ENCODE measurements at regions not wholly inside any gene's neighbourhood (a gene's known extent, or its start where the extent isn't known, plus 50 kb on each side); places are given as distances from the start of the nearest gene placed in this dataset.

- DNase-seq (ENCODE audit: low read depth), result no peak
Observed at GRCh38 chrX:9317176-9317575, 147.7 kb upstream of the TBL1X start.

- no peak for DNase-seq (ENCODE audit: low read depth)
Observed at GRCh38 chrX:9318213-9318612, 146.6 kb upstream of the TBL1X start.

- no peak for DNase-seq (ENCODE audit: low read depth)
Observed at GRCh38 chrX:9318766-9319165, 146.1 kb upstream of the TBL1X start.

- DNase-seq (ENCODE audit: low read depth), result no peak
Observed at GRCh38 chrX:9320940-9321339, 143.9 kb upstream of the TBL1X start.

DNA sequence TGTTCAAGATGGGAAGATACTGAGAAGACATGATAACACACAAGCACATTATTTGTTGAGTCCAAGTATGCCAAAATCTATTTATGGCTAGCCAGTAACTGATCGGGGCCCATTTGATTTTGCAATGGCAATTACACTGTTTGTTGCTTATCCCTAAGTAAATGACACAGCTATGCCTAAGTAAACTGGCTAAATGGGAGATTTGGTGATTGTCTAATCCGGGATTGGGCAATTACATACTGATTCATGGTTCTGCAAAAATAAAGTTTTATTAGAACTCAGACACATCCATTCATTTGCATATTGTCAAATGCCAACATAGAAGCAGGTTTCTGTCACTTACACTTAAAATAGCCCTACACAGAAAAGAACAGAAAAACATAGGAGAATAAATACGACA lies 140.2 kb upstream of the TBL1X start:
- no peak for DNase-seq (ENCODE audit: low read depth)

GRCh38 chrX:9326369-9326768 lies 138.5 kb upstream of the TBL1X start:
- DNase-seq (ENCODE audit: low read depth), result peak; percentile 73

- DNase-seq (ENCODE audit: low read depth), result peak; percentile 55
Observed at GRCh38 chrX:9327086-9327746, 137.6 kb upstream of the TBL1X start.

- DNase-seq (ENCODE audit: low read depth), result peak; percentile 90
Observed at GRCh38 chrX:9327747-9328145, 137.1 kb upstream of the TBL1X start.

GRCh38 chrX:9329056-9329455 lies 135.8 kb upstream of the TBL1X start:
- no peak for DNase-seq (ENCODE audit: low read depth)

GRCh38 chrX:9330249-9330982 lies 134.4 kb upstream of the TBL1X start:
- DNase-seq (ENCODE audit: low read depth), result no peak

DNA sequence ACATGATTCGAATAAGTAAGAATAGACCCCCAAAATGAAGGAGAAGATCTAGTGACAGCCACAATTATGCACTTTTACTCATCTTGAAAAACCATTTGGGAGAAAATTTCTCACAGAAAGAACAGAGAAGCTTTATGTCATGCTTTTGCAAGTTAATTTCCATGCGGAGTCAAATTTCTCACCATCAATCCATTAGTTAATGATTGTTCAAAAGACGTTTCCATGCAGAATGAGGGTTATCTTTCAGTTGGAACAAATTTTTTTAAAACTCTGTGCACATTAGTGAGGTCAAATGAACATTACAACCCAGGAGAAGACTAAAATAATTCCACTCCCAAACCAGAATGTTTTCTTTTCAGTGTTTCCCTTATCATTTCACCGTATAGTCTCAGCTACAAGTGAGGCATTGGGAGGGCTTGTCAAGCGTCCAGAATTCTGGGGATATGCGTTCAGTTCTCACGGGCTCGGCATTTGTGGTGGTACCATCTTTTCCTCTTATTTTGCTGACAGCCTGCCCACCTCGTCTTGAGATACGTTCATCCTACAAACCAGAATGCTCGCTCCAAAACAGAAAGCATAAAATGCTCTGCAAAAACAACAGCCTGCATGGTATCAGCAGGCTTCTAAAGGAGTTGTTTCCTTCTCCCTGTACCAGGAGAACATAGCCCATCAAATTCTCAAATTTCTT lies 130.8 kb upstream of the TBL1X start:
- DNase-seq (ENCODE audit: low read depth), result no peak

- DNase-seq (ENCODE audit: low read depth), result no peak
Observed at GRCh38 chrX:9335251-9335650, 129.6 kb upstream of the TBL1X start.

DNA sequence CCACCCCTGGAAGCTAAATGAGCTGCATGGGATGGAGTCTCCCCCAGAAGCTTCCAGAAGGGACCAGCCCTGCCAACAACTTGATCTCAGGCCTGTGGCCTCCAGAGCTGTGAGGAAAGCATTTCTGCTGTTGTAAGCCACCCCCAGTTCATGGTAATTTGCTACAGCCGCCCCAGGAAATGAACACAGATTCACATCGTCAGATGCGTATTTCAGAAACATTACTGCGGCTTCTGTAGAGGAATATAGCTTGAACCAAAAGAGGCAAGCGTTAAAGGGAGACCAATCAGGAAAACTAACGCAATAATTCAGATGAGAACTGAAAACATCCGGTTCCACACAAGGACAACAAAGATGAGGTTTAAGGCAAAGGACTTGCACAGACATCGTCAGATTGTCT lies 128.4 kb upstream of the TBL1X start:
- no peak for DNase-seq (ENCODE audit: low read depth)

GRCh38 chrX:9337046-9337445 lies 127.8 kb upstream of the TBL1X start:
- DNase-seq (ENCODE audit: low read depth), result no peak

- no peak for DNase-seq (ENCODE audit: low read depth)
Observed at GRCh38 chrX:9338986-9339385, 125.9 kb upstream of the TBL1X start.

DNA sequence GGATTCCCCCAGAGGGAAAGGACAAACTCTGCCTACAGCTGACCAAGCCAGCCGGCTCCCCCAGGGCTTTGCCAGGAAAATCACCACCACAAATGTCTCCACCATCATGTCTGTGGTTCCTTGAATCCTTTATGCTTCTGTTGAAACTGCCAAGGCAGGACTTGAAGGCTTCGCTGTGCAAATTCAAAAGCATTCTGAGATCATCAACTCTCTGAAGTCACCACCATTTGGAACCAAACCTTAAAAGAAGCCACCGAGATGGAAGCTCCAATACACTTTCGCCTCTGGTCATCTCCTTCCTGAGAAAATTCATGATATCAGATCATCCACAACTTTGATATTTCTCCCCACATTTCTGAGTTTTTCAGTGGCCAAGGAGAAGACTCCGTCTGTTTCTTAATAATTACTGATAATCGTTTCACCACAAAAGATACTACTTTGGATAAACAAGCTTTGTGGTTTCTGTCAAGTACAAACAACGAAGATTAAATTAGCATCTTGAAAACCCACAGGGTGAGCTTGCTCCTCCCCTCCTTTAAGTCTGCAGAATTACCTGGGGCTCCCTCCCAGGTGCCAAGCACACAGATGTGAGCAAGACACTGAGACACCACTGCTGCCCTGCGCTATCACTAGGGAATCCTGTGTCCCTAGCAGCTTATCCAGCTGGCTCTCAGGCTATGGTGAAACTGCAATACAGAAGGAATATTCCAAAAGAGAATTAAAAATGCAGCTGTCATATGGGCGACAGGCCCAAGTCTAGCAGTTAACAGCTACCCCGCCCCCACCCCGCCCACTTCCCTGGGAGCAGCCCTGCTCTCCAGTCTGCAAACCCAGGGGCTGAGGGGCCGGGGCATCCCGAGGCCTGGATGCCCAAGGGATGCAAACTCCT lies 125.0 kb upstream of the TBL1X start:
- no peak for DNase-seq (ENCODE audit: low read depth)

- DNase-seq (ENCODE audit: low read depth), result peak; percentile 17
Observed at GRCh38 chrX:9340598-9341290, 124.1 kb upstream of the TBL1X start.

DNA sequence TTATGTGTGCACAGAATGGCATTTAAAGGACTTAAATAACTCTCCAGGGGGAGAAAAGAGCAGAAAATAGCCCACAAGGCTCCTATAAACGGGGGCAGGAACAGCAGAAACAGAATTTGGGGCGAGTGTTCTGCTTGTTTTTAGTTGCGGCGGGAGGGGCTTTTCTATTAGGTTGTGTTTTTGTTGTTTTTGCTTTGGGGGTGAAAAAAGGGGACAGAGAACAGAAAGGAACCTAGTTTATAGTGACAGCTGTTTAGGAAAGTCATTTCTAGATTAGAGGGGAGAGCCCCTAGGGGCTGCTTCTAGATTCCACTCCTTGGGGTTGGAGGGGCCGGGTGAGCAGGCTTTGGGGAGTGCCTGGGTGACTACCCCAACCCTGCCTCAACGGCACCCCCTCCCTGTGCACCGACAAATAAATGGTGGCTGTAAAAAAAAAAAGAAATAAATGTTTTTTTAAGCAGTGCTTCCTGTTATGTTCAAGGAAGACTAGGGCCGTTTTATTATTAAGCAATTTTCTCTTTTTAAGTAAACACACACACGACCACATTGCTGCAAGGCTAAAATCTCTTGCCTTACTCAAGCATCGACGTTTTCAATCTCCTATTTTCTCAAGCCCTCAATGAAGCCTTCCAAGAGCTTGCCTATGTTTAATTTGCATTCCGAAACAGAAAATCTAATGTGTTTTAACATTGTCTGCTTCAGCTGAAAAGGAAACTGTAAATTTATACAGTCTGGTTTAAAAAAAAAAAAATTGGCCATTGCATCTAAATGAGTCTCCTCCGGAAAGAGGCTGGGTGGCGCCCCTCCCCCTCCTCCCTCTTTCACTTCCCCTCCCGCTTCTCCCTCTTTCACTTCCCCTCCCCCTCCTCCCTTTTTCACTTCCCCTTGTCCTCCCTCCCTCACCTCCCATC lies 123.3 kb upstream of the TBL1X start:
- peak; percentile 64 for DNase-seq (ENCODE audit: low read depth)

GRCh38 chrX:9342561-9343051 lies 122.3 kb upstream of the TBL1X start:
- peak; percentile 86 for DNase-seq (ENCODE audit: low read depth)

GRCh38 chrX:9343971-9344370 lies 120.9 kb upstream of the TBL1X start:
- no peak for DNase-seq (ENCODE audit: low read depth)
